ENCODE measurements at regions not wholly inside any gene's neighbourhood (a gene's known extent, or its start where the extent isn't known, plus 50 kb on each side); places are given as distances from the start of the nearest gene placed in this dataset.

DNA sequence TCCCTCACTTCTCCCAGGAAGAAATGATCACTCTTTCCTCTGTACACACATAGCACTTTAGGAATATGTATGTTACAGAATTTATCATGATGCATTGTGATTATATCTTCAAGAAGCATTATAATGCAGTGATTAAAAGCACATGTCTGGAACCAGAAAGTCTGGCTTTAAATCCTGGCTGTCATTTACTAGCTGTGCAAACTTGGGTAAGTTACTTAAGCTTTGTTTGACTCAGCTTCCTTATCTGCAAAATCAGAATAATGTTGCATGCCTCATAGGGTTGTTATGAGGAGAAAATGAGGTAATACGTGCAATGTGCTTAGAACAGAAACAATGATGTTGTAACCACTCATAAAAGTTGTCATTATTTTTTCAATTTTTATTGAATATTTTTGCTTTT is 156.3 kb upstream of the ZKSCAN2 start:
- TF ChIP-seq, protein P1, sequence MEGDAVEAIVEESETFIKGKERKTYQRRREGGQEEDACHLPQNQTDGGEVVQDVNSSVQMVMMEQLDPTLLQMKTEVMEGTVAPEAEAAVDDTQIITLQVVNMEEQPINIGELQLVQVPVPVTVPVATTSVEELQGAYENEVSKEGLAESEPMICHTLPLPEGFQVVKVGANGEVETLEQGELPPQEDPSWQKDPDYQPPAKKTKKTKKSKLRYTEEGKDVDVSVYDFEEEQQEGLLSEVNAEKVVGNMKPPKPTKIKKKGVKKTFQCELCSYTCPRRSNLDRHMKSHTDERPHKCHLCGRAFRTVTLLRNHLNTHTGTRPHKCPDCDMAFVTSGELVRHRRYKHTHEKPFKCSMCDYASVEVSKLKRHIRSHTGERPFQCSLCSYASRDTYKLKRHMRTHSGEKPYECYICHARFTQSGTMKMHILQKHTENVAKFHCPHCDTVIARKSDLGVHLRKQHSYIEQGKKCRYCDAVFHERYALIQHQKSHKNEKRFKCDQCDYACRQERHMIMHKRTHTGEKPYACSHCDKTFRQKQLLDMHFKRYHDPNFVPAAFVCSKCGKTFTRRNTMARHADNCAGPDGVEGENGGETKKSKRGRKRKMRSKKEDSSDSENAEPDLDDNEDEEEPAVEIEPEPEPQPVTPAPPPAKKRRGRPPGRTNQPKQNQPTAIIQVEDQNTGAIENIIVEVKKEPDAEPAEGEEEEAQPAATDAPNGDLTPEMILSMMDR (IDR thresholded peaks at IDR 0.05) = no peak
- TF ChIP-seq EP300 (IDR thresholded peaks at IDR 0.05) (no peak), POLR2A (IDR thresholded peaks at IDR 0.05) (no peak), POLR2AphosphoS5 (IDR thresholded peaks at IDR 0.05) (no peak)
